ENCODE measurements at regions not wholly inside any gene's neighbourhood (a gene's known extent, or its start where the extent isn't known, plus 50 kb on each side); places are given as distances from the start of the nearest gene placed in this dataset.

DNA sequence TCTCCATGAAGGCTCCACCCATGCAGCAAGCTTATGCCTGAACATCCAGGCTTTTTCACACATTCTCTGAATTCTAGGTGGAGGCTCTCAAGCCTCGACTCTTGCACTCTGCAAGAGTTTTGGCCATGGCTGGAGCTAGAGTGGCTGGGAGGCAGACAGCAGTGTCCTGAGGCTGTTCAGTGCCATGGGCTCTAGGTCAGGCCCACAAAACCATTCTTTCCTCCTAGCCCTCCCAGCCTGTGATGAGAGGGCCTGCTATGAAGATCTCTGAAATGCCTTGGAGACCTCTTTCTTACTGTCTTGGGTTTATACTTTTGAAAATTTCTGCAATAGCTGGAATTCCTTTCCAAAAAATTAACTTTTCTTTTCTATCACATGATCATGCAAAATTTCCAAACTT, 210.7 kb downstream of the RND3 start:
- TF ChIP-seq POLR2A (IDR thresholded peaks at IDR 0.05): no peak
- TF ChIP-seq, protein P1, sequence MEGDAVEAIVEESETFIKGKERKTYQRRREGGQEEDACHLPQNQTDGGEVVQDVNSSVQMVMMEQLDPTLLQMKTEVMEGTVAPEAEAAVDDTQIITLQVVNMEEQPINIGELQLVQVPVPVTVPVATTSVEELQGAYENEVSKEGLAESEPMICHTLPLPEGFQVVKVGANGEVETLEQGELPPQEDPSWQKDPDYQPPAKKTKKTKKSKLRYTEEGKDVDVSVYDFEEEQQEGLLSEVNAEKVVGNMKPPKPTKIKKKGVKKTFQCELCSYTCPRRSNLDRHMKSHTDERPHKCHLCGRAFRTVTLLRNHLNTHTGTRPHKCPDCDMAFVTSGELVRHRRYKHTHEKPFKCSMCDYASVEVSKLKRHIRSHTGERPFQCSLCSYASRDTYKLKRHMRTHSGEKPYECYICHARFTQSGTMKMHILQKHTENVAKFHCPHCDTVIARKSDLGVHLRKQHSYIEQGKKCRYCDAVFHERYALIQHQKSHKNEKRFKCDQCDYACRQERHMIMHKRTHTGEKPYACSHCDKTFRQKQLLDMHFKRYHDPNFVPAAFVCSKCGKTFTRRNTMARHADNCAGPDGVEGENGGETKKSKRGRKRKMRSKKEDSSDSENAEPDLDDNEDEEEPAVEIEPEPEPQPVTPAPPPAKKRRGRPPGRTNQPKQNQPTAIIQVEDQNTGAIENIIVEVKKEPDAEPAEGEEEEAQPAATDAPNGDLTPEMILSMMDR (IDR thresholded peaks at IDR 0.05): no peak
- intact Hi-C loops (cut with DNase I; ENCODE audit: low total_unique reads): no loop called here
- no peak for DNase-seq (ENCODE audit: low spot score in 2 of 2)
- no peak overlapping the region for H3K4me3 ChIP-seq (ENCODE audit: low read depth, poor library complexity, severe bottlenecking)
- 86 to 100% methylated on average over 1 of the region's 1 CpG for WGBS, 2 donors

DNA sequence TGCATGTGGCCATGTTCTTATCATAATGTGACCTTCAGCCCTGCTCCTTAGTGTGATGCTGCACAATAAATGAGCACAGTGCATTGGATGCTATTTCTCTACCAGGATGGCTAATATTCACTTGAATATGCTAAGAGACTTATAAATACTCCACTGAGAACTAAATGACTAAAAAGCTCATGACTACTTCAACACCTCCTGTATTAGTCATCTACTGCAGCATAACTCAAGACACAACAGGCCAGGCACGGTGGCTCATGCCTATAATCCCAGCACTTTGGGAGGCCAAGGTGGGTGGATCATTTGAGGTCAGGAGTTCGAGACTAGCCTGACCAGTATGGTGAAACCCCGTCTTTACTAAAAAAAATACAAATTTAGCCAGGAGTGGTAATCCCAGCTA, 213.4 kb downstream of the RND3 start:
- no peak for DNase-seq (ENCODE audit: low spot score in 2 of 2)

DNA sequence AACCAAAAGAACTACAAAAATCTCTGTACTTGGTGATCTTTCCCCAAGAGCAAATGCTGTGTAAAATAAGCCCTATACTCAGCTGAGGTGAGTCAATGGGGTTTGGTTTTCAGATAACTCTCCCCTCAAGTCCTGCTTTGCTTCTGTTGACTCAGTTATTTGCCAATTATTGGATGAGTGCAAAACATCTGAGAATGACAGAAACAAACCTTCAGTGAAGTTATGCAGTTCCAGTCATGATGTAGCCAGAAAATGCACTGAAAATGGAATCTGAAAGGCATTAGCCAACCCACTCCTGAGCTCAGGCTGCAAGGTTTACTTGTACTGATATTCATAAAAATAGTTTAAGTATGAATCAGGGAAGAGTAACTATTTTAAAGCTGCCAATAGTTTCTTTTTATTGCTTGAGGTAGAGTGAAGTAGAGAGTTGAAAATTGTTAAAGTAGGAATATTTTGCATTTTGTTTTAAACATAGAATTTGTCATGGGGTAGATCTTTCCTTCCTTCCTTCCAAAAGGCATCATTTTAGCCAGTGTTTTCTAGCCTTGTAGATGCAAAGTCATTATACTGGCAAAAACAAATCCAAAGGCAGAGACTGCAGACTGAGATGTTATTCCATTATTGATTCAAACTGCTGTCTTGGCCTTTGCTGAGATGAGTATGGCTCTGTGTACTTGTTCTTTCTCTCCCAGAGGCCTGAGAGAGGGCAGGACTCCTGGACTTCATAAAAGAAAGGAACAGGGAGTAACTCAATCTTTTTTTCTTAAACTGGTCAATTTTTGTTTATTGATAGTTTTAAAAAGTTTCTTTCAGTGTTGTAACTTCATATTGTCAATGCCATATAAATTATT, 215.3 kb downstream of the RND3 start:
- DNase-seq (ENCODE audit: low spot score in 2 of 2): no peak
- H3K4me3 ChIP-seq (ENCODE audit: low read depth, poor library complexity, severe bottlenecking): no peak overlapping the region
- intact Hi-C loops (cut with DNase I; ENCODE audit: low total_unique reads): no loop called here
- TF ChIP-seq POLR2A (IDR thresholded peaks at IDR 0.05): no peak

More for the DNA sequence above, 213.4 kb downstream of the RND3 start:
- no peak for TF ChIP-seq POLR2A (IDR thresholded peaks at IDR 0.05)
- TF ChIP-seq, protein P1 (IDR thresholded peaks at IDR 0.05): no peak
- intact Hi-C loops (cut with DNase I; ENCODE audit: low total_unique reads): no loop called here
- 41 to 50% methylated on average over 3 of the region's 3 CpGs for WGBS, 2 donors
- H3K4me3 ChIP-seq (ENCODE audit: low read depth, poor library complexity, severe bottlenecking): no peak overlapping the region

DNA sequence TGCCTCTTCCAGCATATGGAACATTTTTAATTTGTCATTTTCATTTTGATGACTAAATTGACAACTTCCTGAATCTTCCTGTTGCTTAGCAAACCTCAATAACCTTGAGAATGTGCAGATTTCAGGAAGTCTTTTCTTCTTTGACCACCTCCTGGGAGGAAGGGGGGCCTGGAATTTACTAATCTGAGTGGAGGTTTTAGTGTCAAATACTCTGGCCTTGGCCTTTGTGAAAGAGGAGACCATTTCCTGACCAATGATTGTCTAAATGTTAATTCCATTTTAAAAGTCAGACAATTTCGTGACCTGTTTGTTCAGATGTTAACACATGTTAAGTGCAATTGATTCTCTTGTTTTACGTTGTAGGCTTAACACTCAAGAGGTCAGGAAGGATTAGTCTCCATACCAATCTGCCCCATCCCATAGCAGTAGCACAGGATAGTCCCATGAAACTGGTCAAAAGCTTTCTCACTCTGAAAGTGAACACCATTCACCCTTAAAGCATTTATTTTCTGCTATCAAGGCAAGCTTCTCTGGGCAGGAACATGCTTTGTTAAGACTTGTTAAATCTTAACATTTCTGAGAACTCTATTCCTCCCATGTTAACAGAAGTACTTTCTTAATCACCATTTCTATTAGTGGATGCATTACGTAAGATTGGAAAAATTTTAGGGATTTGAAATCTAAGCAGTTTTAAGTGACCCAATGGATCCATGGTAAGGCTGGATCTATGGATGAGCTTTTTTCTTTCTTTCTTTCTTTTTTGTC, 219.6 kb downstream of the RND3 start:
- intact Hi-C loops (cut with DNase I; ENCODE audit: low total_unique reads): no loop called here
- H3K4me3 ChIP-seq (ENCODE audit: low read depth, poor library complexity, severe bottlenecking): no peak overlapping the region
- no peak for TF ChIP-seq POLR2A (IDR thresholded peaks at IDR 0.05)
- TF ChIP-seq, protein P1 (IDR thresholded peaks at IDR 0.05): no peak
- DNase-seq (ENCODE audit: low spot score in 2 of 2): no peak
- WGBS, 2 donors: 54 to 65% methylated on average over 3 of the region's 3 CpGs

DNA sequence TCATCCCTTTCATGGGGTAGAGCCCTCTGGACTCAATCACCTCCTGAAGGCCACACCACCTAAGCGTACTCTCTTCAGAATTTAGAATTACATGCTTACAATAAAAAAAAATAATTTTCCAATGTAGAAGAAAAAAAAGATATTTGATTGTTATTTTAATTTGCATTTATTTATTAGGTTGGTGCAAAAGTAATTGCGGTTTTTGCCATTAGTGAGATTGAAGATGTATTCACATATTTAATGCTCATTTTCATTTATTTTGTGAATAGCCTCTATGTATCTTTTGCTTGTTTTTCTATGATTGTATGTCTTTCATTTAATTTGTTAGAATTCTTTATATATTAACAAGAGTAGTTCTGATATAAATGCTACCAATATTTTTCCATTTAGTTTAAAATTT, 220.5 kb downstream of the RND3 start:
- TF ChIP-seq POLR2A (IDR thresholded peaks at IDR 0.05): no peak
- TF ChIP-seq, protein P1 (IDR thresholded peaks at IDR 0.05): no peak
- no peak for DNase-seq (ENCODE audit: low spot score in 2 of 2)
- intact Hi-C loops (cut with DNase I; ENCODE audit: low total_unique reads): no loop called here
- H3K4me3 ChIP-seq (ENCODE audit: low read depth, poor library complexity, severe bottlenecking): no peak overlapping the region
- WGBS, 2 donors: 97 to 98% methylated on average over 2 of the region's 2 CpGs

DNA sequence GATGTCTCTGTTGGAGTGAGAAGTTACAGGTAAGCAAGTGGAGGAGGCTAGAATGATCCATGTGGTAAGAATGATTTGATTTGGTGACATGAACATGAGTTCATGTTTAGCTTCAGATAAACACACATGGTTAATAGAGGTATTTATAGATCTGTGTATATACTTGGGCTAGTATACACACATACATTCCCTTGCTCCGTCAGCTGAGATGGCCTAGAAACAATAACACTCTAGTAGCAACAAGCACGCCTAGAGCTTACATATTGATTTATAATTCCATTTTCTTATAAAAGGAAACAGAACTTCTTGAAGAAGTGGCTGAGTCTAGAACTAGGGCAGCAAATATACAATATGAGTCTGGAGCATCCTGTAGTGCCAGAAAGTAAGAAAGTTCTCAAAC, 223.0 kb downstream of the RND3 start:
- DNase-seq (ENCODE audit: low spot score in 2 of 2): no peak
- 93 to 94% methylated on average over 2 of the region's 2 CpGs for WGBS, 2 donors
- intact Hi-C loops (cut with DNase I; ENCODE audit: low total_unique reads): no loop called here
- H3K4me3 ChIP-seq (ENCODE audit: low read depth, poor library complexity, severe bottlenecking): no peak overlapping the region
- TF ChIP-seq, protein P1 (IDR thresholded peaks at IDR 0.05): no peak
- no peak for TF ChIP-seq POLR2A (IDR thresholded peaks at IDR 0.05)

All from lower leg skin (tissue), 4 donors.